Esophagus squamous epithelium (tissue), 5 donors: ENCODE measurements at regions not wholly inside any gene's neighbourhood (a gene's known extent, or its start where the extent isn't known, plus 50 kb on each side); places are given as distances from the start of the nearest gene placed in this dataset.

ENCODE experiments used
- DNase-seq: peaks from one replicate; lab custom pipeline; 2025; lab: John Stamatoyannopoulos, UW
- H3K27ac ChIP-seq, 4 donors: fragments of 200-600 bp; sonication (generic); one replicate each; pipeline ENCODE4 v1.5.1; 2016 to 2019; ENCODE audit warnings: mild to moderate bottlenecking in 1 of 4
- H3K27me3 ChIP-seq, 4 donors: fragments of 200-600 bp; sonication (generic); 1 replicate in 3 of 4; 2 replicates in 1 of 4; pipeline versions ENCODE4 v1.5.1 to v1.6.0; 2017 to 2021; ENCODE audit warnings: antibody characterized with exemption in 1 of 4
- H3K36me3 ChIP-seq, 3 donors: fragments of 200-600 bp; sonication (generic); one replicate each; pipeline ENCODE4 v1.5.1; 2016 to 2019
- H3K4me1 ChIP-seq, 3 donors: fragments of 200-600 bp; sonication (generic); one replicate each; pipeline ENCODE4 v1.5.1; 2017 to 2019
- H3K4me3 ChIP-seq, 4 donors: fragments of 200-600 bp; sonication (generic); 1 replicate in 3 of 4; 2 replicates in 1 of 4; pipeline ENCODE4 v1.5.1; 2016 to 2019; ENCODE audit warnings: mild to moderate bottlenecking in 2 of 4, moderate library complexity in 1 of 4
- H3K9me3 ChIP-seq, 3 donors: fragments of 200-600 bp; sonication (generic); one replicate each; pipeline ENCODE4 v1.5.1; 2016 to 2019
- CTCF ChIP-seq, 6 experiments: fragments of 450-650 bp in 4 of 6; fragments of 200-600 bp in 2 of 6; sonication (generic) in 2 of 6; IDR thresholded peaks; one replicate each; pipeline ENCODE4 v1.5.1; 2016 to 2019; ENCODE audit warnings: antibody characterized with exemption in 6 of 6, mild to moderate bottlenecking in 4 of 6, moderate library complexity in 4 of 6
- POLR2A ChIP-seq, 4 donors: fragments of 450-650 bp; IDR thresholded peaks; one replicate each; pipeline ENCODE4 v1.6.1; 2017; ENCODE audit warnings: antibody characterized with exemption in 4 of 4, mild to moderate bottlenecking in 4 of 4, moderate library complexity in 3 of 4
- WGBS, 2 donors: methylation state at CpG; one replicate each; pipeline ENCODE4 v1.1.5; 2018; 5-methylcytosine and 5-hydroxymethylcytosine counted together
- intact Hi-C: fragments of 100-400 bp; cut with DNase I; formaldehyde crosslinking; loops from one replicate; pipeline ENCODE4 v1.15.0; 2022
- donor health status: DM: yes; HTN: yes; CAD: no.

- WGBS, 2 donors, result 45 to 60% methylated on average over 3 of the region's 3 CpGs
- no peaks in the 10 kb centered on the region for H3K27me3 ChIP-seq
These were observed 1349.6 kb downstream of the EPHA7 start for GRCh38 chr6:92069781-92070180.

GRCh38 chr6:92052513-92052912 lies 1366.8 kb downstream of the EPHA7 start:
- Histone ChIP-seq H3K9me3 (no peaks in the 10 kb centered on the region), H3K27ac (no peak overlapping the region), H3K4me3 (no peak overlapping the region), H3K36me3 (no peaks in the 10 kb centered on the region), H3K27me3 (no peaks in the 10 kb centered on the region), H3K4me1 (no peaks in the 10 kb centered on the region)
- intact Hi-C loops, result no loop called here
- WGBS, 2 donors, result 37 to 50% methylated on average over 2 of the region's 2 CpGs
- DNase-seq, result no peak
- no peak for TF ChIP-seq POLR2A (IDR thresholded peaks at IDR 0.05)
- no peak for TF ChIP-seq CTCF (IDR thresholded peaks at IDR 0.05)

More at GRCh38 chr6:92069781-92070180, 1349.6 kb downstream of the EPHA7 start:
- intact Hi-C loops, result no loop called here
- H3K36me3 ChIP-seq, result no peaks in the 10 kb centered on the region
- no peak overlapping the region for H3K27ac ChIP-seq
- H3K4me1 ChIP-seq, result no peaks in the 10 kb centered on the region
- no peak overlapping the region for H3K4me3 ChIP-seq
- no peaks in the 10 kb centered on the region for H3K9me3 ChIP-seq
- TF ChIP-seq POLR2A (IDR thresholded peaks at IDR 0.05) (no peak), CTCF (IDR thresholded peaks at IDR 0.05) (no peak)
- DNase-seq, result no peak

GRCh38 chr6:92050216-92050615 lies 1369.1 kb downstream of the EPHA7 start:
- Histone ChIP-seq H3K4me1 (no peaks in the 10 kb centered on the region), H3K4me3 (no peak overlapping the region), H3K27ac (no peak overlapping the region), H3K27me3 (no peaks in the 10 kb centered on the region), H3K9me3 (no peaks in the 10 kb centered on the region), H3K36me3 (no peaks in the 10 kb centered on the region)
- DNase-seq, result no peak
- no peak for TF ChIP-seq CTCF (IDR thresholded peaks at IDR 0.05)
- no peak for TF ChIP-seq POLR2A (IDR thresholded peaks at IDR 0.05)
- intact Hi-C loops, result no loop called here
- 53 to 70% methylated on average over 1 of the region's 1 CpG for WGBS, 2 donors

- TF ChIP-seq CTCF (IDR thresholded peaks at IDR 0.05) (no peak), POLR2A (IDR thresholded peaks at IDR 0.05) (no peak)
- DNase-seq, result no peak
- H3K4me1 ChIP-seq, result no peaks in the 10 kb centered on the region
- WGBS, 2 donors, result 66 to 74% methylated on average over 4 of the region's 4 CpGs
- intact Hi-C loops, result no loop called here
- H3K4me3 ChIP-seq, result no peak overlapping the region
- no peaks in the 10 kb centered on the region for H3K27me3 ChIP-seq
- H3K36me3 ChIP-seq, result no peaks in the 10 kb centered on the region
- H3K27ac ChIP-seq, result no peak overlapping the region
- H3K9me3 ChIP-seq, result no peaks in the 10 kb centered on the region
These were observed 1371.5 kb downstream of the EPHA7 start for GRCh38 chr6:92047860-92048259.

GRCh38 chr6:92047152-92047850 lies 1372.1 kb downstream of the EPHA7 start:
- Histone ChIP-seq H3K27ac (no peak overlapping the region), H3K27me3 (no peaks in the 10 kb centered on the region), H3K4me1 (no peaks in the 10 kb centered on the region), H3K9me3 (no peaks in the 10 kb centered on the region), H3K36me3 (no peaks in the 10 kb centered on the region), H3K4me3 (no peak overlapping the region)
- no peak for DNase-seq
- no peak for TF ChIP-seq POLR2A (IDR thresholded peaks at IDR 0.05)
- TF ChIP-seq CTCF (IDR thresholded peaks at IDR 0.05), result no peak
- 62% methylated on average over 4 of the region's 4 CpGs for WGBS, 2 donors
- intact Hi-C loops, result no loop called here
